ENCODE measurements at regions not wholly inside any gene's neighbourhood (a gene's known extent, or its start where the extent isn't known, plus 50 kb on each side); places are given as distances from the start of the nearest gene placed in this dataset.

DNA sequence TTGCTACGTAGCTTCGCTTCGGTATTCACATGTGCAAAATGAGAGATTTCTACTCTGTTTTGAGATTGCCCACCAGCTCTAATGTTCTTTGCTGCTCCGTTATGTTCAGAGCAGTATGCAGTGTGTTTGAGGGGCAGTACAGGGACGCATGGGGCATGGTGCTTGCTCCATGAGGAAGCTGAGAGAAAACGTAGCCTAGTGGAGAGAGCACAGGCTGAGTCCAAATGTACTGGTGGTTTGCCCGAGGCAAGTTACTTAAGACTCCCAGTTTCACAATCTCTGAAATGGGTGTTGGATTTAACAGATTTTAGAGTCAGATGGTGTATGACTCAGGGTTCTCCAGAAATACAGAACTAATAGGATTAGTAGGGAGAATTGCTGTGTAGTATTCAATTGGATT, 310.5 kb downstream of the ETNK1 start:
- H3K27ac ChIP-seq (ENCODE audit: insufficient read depth, low read length) = no peak overlapping the region
- no peak overlapping the region for H3K9ac ChIP-seq (ENCODE audit: low read depth, low read length)
- H3K14ac ChIP-seq (replicated peaks; ENCODE audit: low read depth, low read length) = no peak overlapping the region
- H3K23ac ChIP-seq (ENCODE audit: low read depth, low read length) = no peak overlapping the region
- WGBS, 2 experiments (ENCODE audit: extremely low coverage in 2 of 2, insufficient read length in 1 of 2) = 75% methylated on average over 1 of the region's 7 CpGs; no CpG with 5 or more reads in 1 of the 2 experiments
- no peak overlapping the region for H4K91ac ChIP-seq (ENCODE audit: insufficient read depth, low read depth, low read length)
- no peak overlapping the region for H3K4me3 ChIP-seq (ENCODE audit: insufficient read depth, low read depth, low read length)
- H3K79me1 ChIP-seq (ENCODE audit: low read depth in 1 of 2, low read length in 2 of 2) = no peaks in the 10 kb centered on the region
- H3K56ac ChIP-seq (ENCODE audit: extremely low read depth, insufficient read depth, low read length) = no peak overlapping the region
- intact Hi-C loops (cut with micrococcal nuclease) (no loop called here), in situ Hi-C loops (cut with MboI; ENCODE audit: low sequenced_read_pairs) (no loop called here), dilution Hi-C loops (cut with HindIII; ENCODE audit: low sequenced_read_pairs, unreplicated experiment) (no loop called here)
- ChIA-PET CTCF (no interaction called here), POLR2A (ENCODE audit: unreplicated experiment) (no interaction called here)
- DNase-seq (no peak), ATAC-seq (ENCODE audit: low read depth) (no peak)
- H2BK20ac ChIP-seq (ENCODE audit: low read depth, low read length) = no peak overlapping the region
- no peak overlapping the region for H2BK5ac ChIP-seq (ENCODE audit: low read depth, low read length, poor library complexity, severe bottlenecking)
- H4K8ac ChIP-seq (ENCODE audit: low read depth in 2 of 2, low read length in 2 of 2) = no peak overlapping the region
- no peaks in the 10 kb centered on the region for H3K9me1 ChIP-seq (ENCODE audit: insufficient read depth, low read length)
- H2AK5ac ChIP-seq (ENCODE audit: low read depth, low read length) = no peak overlapping the region
- H3K4me2 ChIP-seq (ENCODE audit: low read depth, low read length) = no peak overlapping the region
- H3K18ac ChIP-seq (ENCODE audit: low read depth, low read length) = no peak overlapping the region
- no peak overlapping the region for H2AK9ac ChIP-seq (replicated peaks; ENCODE audit: low read depth, low read length, poor library complexity)
- H3K9me3 ChIP-seq (ENCODE audit: control insufficient read depth, insufficient read depth, low read length) = no peaks in the 10 kb centered on the region
- H2AFZ ChIP-seq (replicated peaks; ENCODE audit: low read length, poor library complexity) = no peak overlapping the region
- no peak overlapping the region for H3K4ac ChIP-seq (ENCODE audit: low read depth, low read length)
- no peak overlapping the region for H2BK120ac ChIP-seq (ENCODE audit: low read depth, low read length)
- H4K20me1 ChIP-seq (ENCODE audit: insufficient read depth, low read length) = no peaks in the 10 kb centered on the region
- no TSS peak for BruUV-seq (replicated peaks)
- H3K36me3 ChIP-seq (ENCODE audit: control insufficient read depth, insufficient read depth, low read length) = no peaks in the 10 kb centered on the region
- H3K27me3 ChIP-seq (ENCODE audit: control insufficient read depth, insufficient read depth, low read length) = no peaks in the 10 kb centered on the region
- no peaks in the 10 kb centered on the region for H3K4me1 ChIP-seq (ENCODE audit: control insufficient read depth, insufficient read depth, low read length)
- H4K5ac ChIP-seq (ENCODE audit: low read depth, low read length) = no peak overlapping the region
- H2BK15ac ChIP-seq (ENCODE audit: low read depth, low read length) = no peak overlapping the region
- TF ChIP-seq, protein P1, sequence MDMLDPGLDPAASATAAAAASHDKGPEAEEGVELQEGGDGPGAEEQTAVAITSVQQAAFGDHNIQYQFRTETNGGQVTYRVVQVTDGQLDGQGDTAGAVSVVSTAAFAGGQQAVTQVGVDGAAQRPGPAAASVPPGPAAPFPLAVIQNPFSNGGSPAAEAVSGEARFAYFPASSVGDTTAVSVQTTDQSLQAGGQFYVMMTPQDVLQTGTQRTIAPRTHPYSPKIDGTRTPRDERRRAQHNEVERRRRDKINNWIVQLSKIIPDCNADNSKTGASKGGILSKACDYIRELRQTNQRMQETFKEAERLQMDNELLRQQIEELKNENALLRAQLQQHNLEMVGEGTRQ (IDR thresholded peaks at IDR 0.05; ENCODE audit: low read depth, low read length) = no peak
- no peak for TF ChIP-seq CTCF (conservative IDR thresholded peaks at IDR 0.05; ENCODE audit: low read depth, low read length)
- no peak for TF ChIP-seq POLR2A (IDR thresholded peaks at IDR 0.05; ENCODE audit: low read depth, low read length)
- TF ChIP-seq RFX5 (IDR thresholded peaks at IDR 0.05; ENCODE audit: low read depth, low read length) = no peak
- TF ChIP-seq NFE2L2 (IDR thresholded peaks at IDR 0.05; ENCODE audit: low read depth, low read length) = no peak
- no peak for TF ChIP-seq MAZ (IDR thresholded peaks at IDR 0.05; ENCODE audit: borderline replicate concordance, low read depth, low read length)
- no peak for TF ChIP-seq CHD1 (IDR thresholded peaks at IDR 0.05; ENCODE audit: low read depth, low read length)
- TF ChIP-seq MXI1 (IDR thresholded peaks at IDR 0.05; ENCODE audit: borderline replicate concordance, low read depth, low read length) = no peak
- no peak for TF ChIP-seq RCOR1 (IDR thresholded peaks at IDR 0.05; ENCODE audit: insufficient replicate concordance, low read length)
